B cell (primary cell): ENCODE measurements at regions not wholly inside any gene's neighbourhood (a gene's known extent, or its start where the extent isn't known, plus 50 kb on each side); places are given as distances from the start of the nearest gene placed in this dataset.

Experiments
- ATAC-seq: fragments of 200-7000 bp; cut with Tn5 transposase; one replicate; pipeline ENCODE4 v1.10.0; 2021; ENCODE audit warnings: low read depth, mild to moderate bottlenecking, moderate number of reproducible peaks, moderate library complexity
- CTCF ChIA-PET: fragments of 350-600 bp; sonication (Branson Sonifier 250); formaldehyde crosslinking; loops from one replicate; lab custom pipeline; 2021; ENCODE audit warnings: antibody characterized with exemption, inconsistent platforms; lab: Charles Lee
- POLR2A ChIA-PET: fragments of 350-600 bp; sonication (Branson Sonifier 250); formaldehyde crosslinking; loops from one replicate; lab custom pipeline; 2021; ENCODE audit warnings: antibody characterized with exemption; lab: Charles Lee
- DNase-seq: peaks from one replicate; pipeline ENCODE4 v3.0.0; 2013
- H2AFZ ChIP-seq: 2 replicates; pipeline ENCODE4 v1.6.1; 2012; ENCODE audit warnings: mild to moderate bottlenecking, low read depth, low read length; ENCODE audit not compliant: insufficient read depth, poor library complexity, severe bottlenecking
- H3K27ac ChIP-seq, 2 donors: 1 replicate in 1 of 2; 2 replicates in 1 of 2; pipeline ENCODE4 v1.5.1; 2012 to 2013; ENCODE audit warnings: low read length in 2 of 2, mild to moderate bottlenecking in 2 of 2, moderate library complexity in 1 of 2
- H3K27me3 ChIP-seq, 4 experiments: fragments of 200-600 bp in 1 of 4; sonication (generic) in 1 of 4; replicated peaks in 1 of 4; 1 replicate in 2 of 4; 2 replicates in 2 of 4; pipeline versions ENCODE4 v1.6.1 to v1.7.0; 2013 to 2016; ENCODE audit warnings: low read length in 3 of 4, mild to moderate bottlenecking in 2 of 4, mixed read lengths in 1 of 4, moderate library complexity in 1 of 4; ENCODE audit not compliant: insufficient read depth in 4 of 4, control insufficient read depth in 3 of 4; ENCODE audit errors: control extremely low read depth in 1 of 4
- H3K36me3 ChIP-seq, 2 experiments: replicated peaks in 1 of 2; 1 replicate in 1 of 2; 2 replicates in 1 of 2; pipeline versions ENCODE4 v1.6.1 to v1.7.1; 2013; ENCODE audit warnings: low read length in 1 of 2; ENCODE audit not compliant: insufficient read depth in 2 of 2, control insufficient read depth in 1 of 2; ENCODE audit errors: control extremely low read depth in 1 of 2, extremely low read depth in 1 of 2
- H3K4me1 ChIP-seq, 2 donors: fragments of 200-600 bp in 1 of 2; sonication (generic) in 1 of 2; 1 replicate in 1 of 2; 2 replicates in 1 of 2; pipeline versions ENCODE4 v1.5.1 to v1.6.1; 2013 to 2017; ENCODE audit warnings: low read length in 2 of 2; ENCODE audit not compliant: control insufficient read depth in 2 of 2, insufficient read depth in 2 of 2
- H3K4me2 ChIP-seq: replicated peaks from 2 replicates; pipeline ENCODE3; 2012; ENCODE audit warnings: mild to moderate bottlenecking, low read depth, low read length; ENCODE audit not compliant: poor library complexity, severe bottlenecking
- H3K4me3 ChIP-seq, 5 experiments: fragments of 200-600 bp in 1 of 5; sonication (generic) in 1 of 5; 1 replicate in 3 of 5; 2 replicates in 2 of 5; pipeline versions ENCODE4 v1.5.1 to v1.7.0; 2011 to 2016; ENCODE audit warnings: low read length in 4 of 5, mild to moderate bottlenecking in 4 of 5, low read depth in 2 of 5, control low read depth in 1 of 5, moderate library complexity in 1 of 5; ENCODE audit not compliant: insufficient read depth in 1 of 5; ENCODE audit errors: control extremely low read depth in 1 of 5, extremely low read depth in 1 of 5
- H3K79me2 ChIP-seq: fragments of 200-600 bp; sonication (generic); one replicate; pipeline ENCODE4 v1.6.0; 2016; ENCODE audit warnings: low read length; ENCODE audit not compliant: control insufficient read depth, insufficient read depth
- H3K9ac ChIP-seq: fragments of 200-600 bp; sonication (generic); 2 replicates; pipeline ENCODE4 v1.6.1; 2017; ENCODE audit warnings: mild to moderate bottlenecking, low read length, moderate library complexity
- H3K9me3 ChIP-seq, 3 donors: one replicate each; pipeline versions ENCODE4 v1.6.1 to v1.7.1; 2013; ENCODE audit warnings: low read length in 2 of 3; ENCODE audit not compliant: control insufficient read depth in 2 of 3, insufficient read depth in 1 of 3; ENCODE audit errors: control extremely low read depth in 1 of 3
- H4K20me1 ChIP-seq: 2 replicates; pipeline ENCODE4 v1.6.0; 2012; ENCODE audit warnings: mild to moderate bottlenecking, low read length; ENCODE audit not compliant: insufficient read depth, control insufficient read depth, poor library complexity, severe bottlenecking
- H3K27ac Mint-ChIP-seq: one replicate; pipeline ENCODE4 v1.8.0; 2021; ENCODE audit warnings: mixed read lengths
- H3K27me3 Mint-ChIP-seq: one replicate; pipeline ENCODE4 v1.8.0; 2021; ENCODE audit warnings: mixed read lengths
- H3K4me1 Mint-ChIP-seq: one replicate; pipeline ENCODE4 v1.8.0; 2021; ENCODE audit warnings: mixed read lengths
- H3K4me3 Mint-ChIP-seq: one replicate; pipeline ENCODE4 v1.8.0; 2021; ENCODE audit warnings: mixed read lengths
- H3K9me3 Mint-ChIP-seq: one replicate; pipeline ENCODE4 v1.8.0; 2022; ENCODE audit warnings: mixed read lengths; ENCODE audit not compliant: insufficient read depth
- CTCF ChIP-seq: fragments of 200-600 bp; IDR thresholded peaks from one replicate; pipeline ENCODE4 v1.8.0; 2022; ENCODE audit warnings: antibody characterized with exemption, mild to moderate bottlenecking
- EZH2 ChIP-seq: IDR thresholded peaks from 2 replicates; pipeline ENCODE4 v1.6.1; 2012; ENCODE audit warnings: borderline replicate concordance, low read depth, mild to moderate bottlenecking, moderate library complexity, low read length; ENCODE audit not compliant: insufficient read depth, poor library complexity, severe bottlenecking
- WGBS: methylation state at CpG from one replicate; pipeline ENCODE4 v1.1.5; 2013; ENCODE audit warnings: missing lambda C conversion rate; ENCODE audit not compliant: insufficient coverage; 5-methylcytosine and 5-hydroxymethylcytosine counted together
- intact Hi-C: fragments of 100-400 bp; cut with micrococcal nuclease; formaldehyde crosslinking; loops from one replicate; pipeline ENCODE4 v1.10.0; 2022

GRCh38 chr14:26289891-26290486 lies 307.8 kb downstream of the NOVA1 start:
- Histone ChIP-seq H3K9ac (no peak overlapping the region), H4K20me1 (no peaks in the 10 kb centered on the region), H2AFZ (no peak overlapping the region), H3K27me3 (no peaks in the 10 kb centered on the region), H3K79me2 (no peaks in the 10 kb centered on the region), H3K9me3 (peaks cover 0 to 3% (median 0%) of the 10 kb centered on the region in 3 donors), H3K4me3 (no peak overlapping the region), H3K36me3 (no peaks in the 10 kb centered on the region), H3K27ac (no peak overlapping the region), H3K4me2 (no peak overlapping the region), H3K4me1 (no peaks in the 10 kb centered on the region)
- no peak overlapping the region for H3K27ac Mint-ChIP-seq
- no peaks in the 10 kb centered on the region for H3K4me1 Mint-ChIP-seq
- no peak overlapping the region for H3K4me3 Mint-ChIP-seq
- WGBS, result no CpG with 5 or more reads among the region's 4 CpGs
- ATAC-seq, result no peak
- intact Hi-C loops, result no loop called here
- H3K9me3 Mint-ChIP-seq, result peaks cover 3% of the 10 kb centered on the region
- CTCF ChIA-PET, result no interaction called here
- no peak for DNase-seq
- TF ChIP-seq EZH2 (no peak), CTCF (no peak)
- POLR2A ChIA-PET, result no interaction called here
- no peaks in the 10 kb centered on the region for H3K27me3 Mint-ChIP-seq

- WGBS, result no CpG with 5 or more reads among the region's 1 CpG
Observed at GRCh38 chr14:26286913-26287205, 311.0 kb downstream of the NOVA1 start.

More at GRCh38 chr14:26286913-26287205, 311.0 kb downstream of the NOVA1 start:
- no peaks in the 10 kb centered on the region for H3K4me1 Mint-ChIP-seq
- no peaks in the 10 kb centered on the region for H3K36me3 ChIP-seq
- no peaks in the 10 kb centered on the region for H3K27me3 ChIP-seq
- ATAC-seq, result no peak
- no peaks in the 10 kb centered on the region for H4K20me1 ChIP-seq
- H3K9me3 Mint-ChIP-seq, result peaks cover 4% of the 10 kb centered on the region
- no peak overlapping the region for H3K4me2 ChIP-seq
- intact Hi-C loops, result no loop called here
- TF ChIP-seq EZH2 (no peak), CTCF (no peak)
- POLR2A ChIA-PET, result no interaction called here
- H3K4me3 ChIP-seq, result no peak overlapping the region
- no peak for DNase-seq
- H3K27ac Mint-ChIP-seq, result no peak overlapping the region
- no peak overlapping the region for H3K4me3 Mint-ChIP-seq
- no peak overlapping the region for H3K27ac ChIP-seq
- no peak overlapping the region for H2AFZ ChIP-seq
- no peaks in the 10 kb centered on the region for H3K79me2 ChIP-seq
- no peaks in the 10 kb centered on the region for H3K4me1 ChIP-seq
- CTCF ChIA-PET, result no interaction called here
- no peaks in the 10 kb centered on the region for H3K27me3 Mint-ChIP-seq
- H3K9ac ChIP-seq, result no peak overlapping the region
- peaks cover 0 to 3% (median 0%) of the 10 kb centered on the region in 3 donors for H3K9me3 ChIP-seq
